ENCODE measurements at regions not wholly inside any gene's neighbourhood (a gene's known extent, or its start where the extent isn't known, plus 50 kb on each side); places are given as distances from the start of the nearest gene placed in this dataset.
A peak's percentile ranks its signal among the peaks of the same experiment; 100 is the strongest.

DNA sequence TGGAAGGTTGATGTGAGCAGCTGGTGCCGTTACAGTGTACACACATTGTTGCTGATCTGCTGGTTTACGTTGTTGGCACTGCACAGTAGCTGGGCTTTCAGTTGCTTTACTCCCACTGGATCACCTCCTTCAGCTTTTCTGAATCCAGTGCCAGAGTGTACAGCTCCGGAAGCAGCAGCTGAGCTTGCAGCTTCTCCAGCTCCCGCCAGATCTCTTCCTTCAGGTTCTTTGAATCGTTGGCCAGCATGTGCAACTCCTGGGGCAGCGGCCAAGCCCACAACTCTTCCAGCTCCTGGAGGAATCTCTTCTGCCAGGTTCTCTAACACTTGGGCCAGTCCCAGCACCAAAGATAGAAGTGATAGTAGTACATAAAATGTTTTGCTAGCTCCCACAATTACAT lies 149.7 kb upstream of the RRP15 start:
- DNase-seq (ENCODE audit: low spot score in 2 of 2, unreplicated experiment in 2 of 2) = no peak
- Mint-ChIP-seq H3K27me3 (ENCODE audit: low read depth) (peaks cover 47% of the 10 kb centered on the region), H3K36me3 (no peaks in the 10 kb centered on the region), H3K4me3 (no peak overlapping the region), H3K9me3 (peaks cover 13% of the 10 kb centered on the region), H3K27ac (no peak overlapping the region), H3K4me1 (peaks cover 1% of the 10 kb centered on the region)
- TF ChIP-seq, protein P1, sequence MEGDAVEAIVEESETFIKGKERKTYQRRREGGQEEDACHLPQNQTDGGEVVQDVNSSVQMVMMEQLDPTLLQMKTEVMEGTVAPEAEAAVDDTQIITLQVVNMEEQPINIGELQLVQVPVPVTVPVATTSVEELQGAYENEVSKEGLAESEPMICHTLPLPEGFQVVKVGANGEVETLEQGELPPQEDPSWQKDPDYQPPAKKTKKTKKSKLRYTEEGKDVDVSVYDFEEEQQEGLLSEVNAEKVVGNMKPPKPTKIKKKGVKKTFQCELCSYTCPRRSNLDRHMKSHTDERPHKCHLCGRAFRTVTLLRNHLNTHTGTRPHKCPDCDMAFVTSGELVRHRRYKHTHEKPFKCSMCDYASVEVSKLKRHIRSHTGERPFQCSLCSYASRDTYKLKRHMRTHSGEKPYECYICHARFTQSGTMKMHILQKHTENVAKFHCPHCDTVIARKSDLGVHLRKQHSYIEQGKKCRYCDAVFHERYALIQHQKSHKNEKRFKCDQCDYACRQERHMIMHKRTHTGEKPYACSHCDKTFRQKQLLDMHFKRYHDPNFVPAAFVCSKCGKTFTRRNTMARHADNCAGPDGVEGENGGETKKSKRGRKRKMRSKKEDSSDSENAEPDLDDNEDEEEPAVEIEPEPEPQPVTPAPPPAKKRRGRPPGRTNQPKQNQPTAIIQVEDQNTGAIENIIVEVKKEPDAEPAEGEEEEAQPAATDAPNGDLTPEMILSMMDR (IDR thresholded peaks at IDR 0.05; ENCODE audit: unreplicated experiment) = no peak

DNA sequence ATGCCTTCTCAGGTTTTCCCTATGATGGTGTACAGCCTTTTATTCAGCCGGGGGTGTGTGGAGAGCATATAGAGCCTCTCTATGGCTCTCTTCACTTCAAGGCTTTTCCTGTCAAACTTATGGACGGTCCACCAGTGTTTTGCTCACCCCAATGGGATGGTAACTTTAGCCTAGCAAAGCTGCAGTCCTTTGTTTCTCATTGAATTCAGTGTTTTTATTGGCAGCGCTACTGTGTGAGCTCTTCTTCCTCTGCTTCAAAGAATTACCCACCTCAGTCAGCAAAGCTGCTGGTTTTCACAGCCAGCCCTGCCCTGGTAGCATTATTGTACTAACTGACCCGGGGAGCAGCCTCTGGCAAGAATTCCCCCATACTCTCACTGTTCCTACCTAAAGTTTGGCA lies 145.3 kb upstream of the RRP15 start:
- H3K4me3 Mint-ChIP-seq = no peak overlapping the region
- H3K27me3 Mint-ChIP-seq (ENCODE audit: low read depth) = peaks cover 65% of the 10 kb centered on the region
- DNase-seq (ENCODE audit: low spot score in 2 of 2, unreplicated experiment in 2 of 2) = no peak
- TF ChIP-seq, protein P1 (IDR thresholded peaks at IDR 0.05; ENCODE audit: unreplicated experiment) = no peak
- no peaks in the 10 kb centered on the region for H3K4me1 Mint-ChIP-seq
- no peaks in the 10 kb centered on the region for H3K36me3 Mint-ChIP-seq
- no peak overlapping the region for H3K27ac Mint-ChIP-seq
- H3K9me3 Mint-ChIP-seq = peaks cover 16% of the 10 kb centered on the region

DNA sequence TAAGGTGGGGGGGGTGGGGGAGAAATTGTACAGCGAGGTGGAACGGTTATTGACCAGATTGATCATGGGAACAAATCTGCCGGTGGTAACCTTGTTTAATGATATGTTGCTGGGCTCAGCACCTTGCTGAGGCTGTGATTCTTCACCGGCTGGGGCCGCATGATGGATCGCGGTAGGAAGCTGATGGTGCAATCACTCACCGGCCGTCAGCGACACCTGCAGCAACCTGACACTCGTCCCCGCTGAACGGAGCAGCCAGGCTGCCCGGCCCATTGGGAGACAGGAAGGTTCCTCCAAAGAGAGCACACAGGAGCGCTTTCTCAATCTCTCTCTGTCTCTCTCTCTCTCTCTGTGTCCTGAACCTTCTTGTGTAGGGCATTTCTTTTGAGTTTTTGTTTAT lies 128.5 kb upstream of the RRP15 start:
- no peaks in the 10 kb centered on the region for H3K9me3 Mint-ChIP-seq
- H3K27ac Mint-ChIP-seq = no peak overlapping the region
- peaks cover 8% of the 10 kb centered on the region for H3K4me1 Mint-ChIP-seq
- TF ChIP-seq, protein P1 (IDR thresholded peaks at IDR 0.05; ENCODE audit: unreplicated experiment) = no peak
- no peak for DNase-seq (ENCODE audit: low spot score in 2 of 2, unreplicated experiment in 2 of 2)
- H3K27me3 Mint-ChIP-seq (ENCODE audit: low read depth) = peaks cover 82% of the 10 kb centered on the region
- no peaks in the 10 kb centered on the region for H3K36me3 Mint-ChIP-seq
- H3K4me3 Mint-ChIP-seq = no peak overlapping the region

DNA sequence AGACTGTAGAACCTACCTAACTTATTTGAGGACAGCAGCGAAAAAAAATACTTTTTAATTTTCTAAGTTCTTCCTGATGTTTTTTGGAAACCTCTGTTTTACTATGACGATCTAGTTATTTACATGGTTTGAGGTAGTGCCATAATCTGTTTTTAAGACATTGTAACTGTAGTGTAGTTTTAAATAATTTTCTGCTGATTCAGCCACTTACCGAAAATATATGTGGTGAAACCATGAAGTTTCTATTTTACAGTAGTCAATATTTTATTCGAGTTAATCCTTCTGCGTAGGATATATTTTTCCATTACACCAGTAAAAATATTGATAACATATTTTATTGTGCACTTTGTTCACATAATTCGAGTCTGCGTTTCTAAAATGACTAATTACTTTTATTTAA lies 121.7 kb upstream of the RRP15 start:
- H3K27ac Mint-ChIP-seq = no peak overlapping the region
- H3K4me3 Mint-ChIP-seq = no peak overlapping the region
- TF ChIP-seq, protein P1 (IDR thresholded peaks at IDR 0.05; ENCODE audit: unreplicated experiment) = no peak
- H3K27me3 Mint-ChIP-seq (ENCODE audit: low read depth) = peaks cover 83% of the 10 kb centered on the region
- peaks cover 13% of the 10 kb centered on the region for H3K4me1 Mint-ChIP-seq
- no peaks in the 10 kb centered on the region for H3K9me3 Mint-ChIP-seq
- no peaks in the 10 kb centered on the region for H3K36me3 Mint-ChIP-seq
- no peak for DNase-seq (ENCODE audit: low spot score in 2 of 2, unreplicated experiment in 2 of 2)

DNA sequence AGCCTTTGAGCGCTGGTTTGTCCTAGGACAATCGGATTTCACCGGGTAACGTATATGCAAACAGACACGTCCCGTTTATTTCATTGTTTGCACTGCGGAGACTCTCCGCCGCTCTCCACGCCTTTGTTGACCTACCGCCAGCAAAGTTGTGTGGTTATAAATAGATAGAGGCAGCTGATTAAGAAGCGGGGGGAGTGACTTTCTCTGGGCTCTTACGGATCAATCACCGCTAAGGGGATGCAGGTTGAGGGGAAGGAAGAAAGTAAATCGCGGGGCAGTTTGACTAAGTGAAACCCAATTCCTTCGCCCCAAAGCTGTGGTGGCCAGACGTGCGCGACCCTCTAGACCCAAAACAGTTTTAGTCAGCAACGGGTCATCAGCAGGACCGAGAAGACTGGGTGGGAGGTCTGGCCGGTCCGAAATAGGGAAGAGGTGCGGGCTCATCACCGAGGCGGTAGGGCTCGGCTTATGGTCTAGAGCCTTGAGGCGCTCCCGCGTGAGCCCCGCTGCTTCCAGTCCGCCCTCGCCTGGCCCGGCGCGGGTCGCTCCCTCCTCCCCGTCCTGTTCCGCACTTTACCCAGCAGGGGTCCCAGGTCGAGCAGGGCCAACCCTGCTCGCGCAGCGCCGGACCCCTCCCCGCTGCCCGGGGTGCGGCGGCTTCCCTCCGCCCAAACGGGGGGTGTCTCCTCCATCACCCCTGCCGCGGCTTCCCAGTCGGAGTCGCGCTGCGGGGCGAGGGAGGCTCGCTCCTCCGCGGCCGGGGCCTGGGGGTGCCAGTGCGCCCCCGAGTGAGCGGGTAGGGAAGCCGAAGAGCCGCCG lies 120.8 kb upstream of the RRP15 start:
- no peaks in the 10 kb centered on the region for H3K36me3 Mint-ChIP-seq
- TF ChIP-seq, protein P1 (IDR thresholded peaks at IDR 0.05; ENCODE audit: unreplicated experiment) = no peak
- H3K4me3 Mint-ChIP-seq = peak overlapping the region; percentile 66
- peaks cover 13% of the 10 kb centered on the region for H3K4me1 Mint-ChIP-seq
- H3K27me3 Mint-ChIP-seq (ENCODE audit: low read depth) = peaks cover 83% of the 10 kb centered on the region
- H3K9me3 Mint-ChIP-seq = no peaks in the 10 kb centered on the region
- peak overlapping the region; percentile 45 for H3K27ac Mint-ChIP-seq
- DNase-seq (ENCODE audit: low spot score in 2 of 2, unreplicated experiment in 2 of 2) = peak; percentile 28 to 49

Data from mesothelial cell of epicardium (in vitro differentiated cells).